ENCODE measurements at regions not wholly inside any gene's neighbourhood (a gene's known extent, or its start where the extent isn't known, plus 50 kb on each side); places are given as distances from the start of the nearest gene placed in this dataset.

DNA sequence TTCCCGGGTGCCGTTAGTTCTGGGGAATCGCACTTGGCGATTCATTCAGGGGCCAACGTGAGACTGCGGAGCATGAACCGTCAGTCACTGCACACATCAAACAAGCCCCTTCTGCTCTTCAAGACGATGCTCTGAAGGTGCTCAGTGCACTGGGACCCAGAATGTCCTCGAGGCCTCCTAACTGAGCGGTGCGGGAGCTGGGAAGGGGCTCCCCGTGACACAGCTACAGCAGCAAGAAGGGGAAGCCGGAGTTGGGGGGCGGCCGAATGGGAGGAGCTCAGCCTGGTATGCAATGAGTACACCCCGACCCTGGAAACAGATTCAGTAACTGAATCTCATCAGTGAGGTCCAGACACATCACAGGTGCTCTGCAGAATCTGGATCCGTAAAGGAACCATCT, 150.8 kb downstream of the SHANK2 start:
- no peak for DNase-seq (ENCODE audit: extremely low spot score, unreplicated experiment)
- Mint-ChIP-seq H3K27me3 (ENCODE audit: unreplicated experiment) (peaks cover 14% of the 10 kb centered on the region), H3K9me3 (ENCODE audit: unreplicated experiment) (no peaks in the 10 kb centered on the region), H3K4me1 (ENCODE audit: unreplicated experiment) (no peaks in the 10 kb centered on the region), H3K27ac (ENCODE audit: unreplicated experiment) (no peak overlapping the region), H3K36me3 (ENCODE audit: unreplicated experiment) (no peaks in the 10 kb centered on the region), H3K4me3 (ENCODE audit: unreplicated experiment) (no peak overlapping the region)
- TF ChIP-seq, protein P1, sequence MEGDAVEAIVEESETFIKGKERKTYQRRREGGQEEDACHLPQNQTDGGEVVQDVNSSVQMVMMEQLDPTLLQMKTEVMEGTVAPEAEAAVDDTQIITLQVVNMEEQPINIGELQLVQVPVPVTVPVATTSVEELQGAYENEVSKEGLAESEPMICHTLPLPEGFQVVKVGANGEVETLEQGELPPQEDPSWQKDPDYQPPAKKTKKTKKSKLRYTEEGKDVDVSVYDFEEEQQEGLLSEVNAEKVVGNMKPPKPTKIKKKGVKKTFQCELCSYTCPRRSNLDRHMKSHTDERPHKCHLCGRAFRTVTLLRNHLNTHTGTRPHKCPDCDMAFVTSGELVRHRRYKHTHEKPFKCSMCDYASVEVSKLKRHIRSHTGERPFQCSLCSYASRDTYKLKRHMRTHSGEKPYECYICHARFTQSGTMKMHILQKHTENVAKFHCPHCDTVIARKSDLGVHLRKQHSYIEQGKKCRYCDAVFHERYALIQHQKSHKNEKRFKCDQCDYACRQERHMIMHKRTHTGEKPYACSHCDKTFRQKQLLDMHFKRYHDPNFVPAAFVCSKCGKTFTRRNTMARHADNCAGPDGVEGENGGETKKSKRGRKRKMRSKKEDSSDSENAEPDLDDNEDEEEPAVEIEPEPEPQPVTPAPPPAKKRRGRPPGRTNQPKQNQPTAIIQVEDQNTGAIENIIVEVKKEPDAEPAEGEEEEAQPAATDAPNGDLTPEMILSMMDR (IDR thresholded peaks at IDR 0.05), result no peak

DNA sequence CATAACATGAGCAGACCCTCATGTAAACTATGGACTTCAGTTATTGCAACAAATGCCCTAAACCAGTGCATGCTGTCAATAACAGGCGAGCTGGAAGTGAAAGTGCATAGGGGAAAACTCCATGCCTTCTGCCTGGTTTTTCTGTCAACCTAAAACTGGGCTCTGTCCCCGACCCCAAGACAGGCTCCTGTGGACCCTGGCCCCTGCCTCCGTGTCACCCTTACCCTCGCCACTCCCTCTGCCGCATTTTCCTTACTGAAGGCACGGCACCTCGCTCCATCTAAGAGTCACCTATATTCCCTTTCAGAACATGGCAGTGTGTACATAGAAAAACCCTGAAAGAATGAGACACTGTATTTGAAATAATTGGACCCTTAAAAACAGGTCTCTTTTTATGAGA, 151.3 kb downstream of the SHANK2 start:
- no peaks in the 10 kb centered on the region for H3K36me3 Mint-ChIP-seq (ENCODE audit: unreplicated experiment)
- no peaks in the 10 kb centered on the region for H3K9me3 Mint-ChIP-seq (ENCODE audit: unreplicated experiment)
- no peak overlapping the region for H3K27ac Mint-ChIP-seq (ENCODE audit: unreplicated experiment)
- no peaks in the 10 kb centered on the region for H3K4me1 Mint-ChIP-seq (ENCODE audit: unreplicated experiment)
- DNase-seq (ENCODE audit: extremely low spot score, unreplicated experiment), result no peak
- TF ChIP-seq, protein P1 (IDR thresholded peaks at IDR 0.05), result no peak
- H3K4me3 Mint-ChIP-seq (ENCODE audit: unreplicated experiment), result no peak overlapping the region
- H3K27me3 Mint-ChIP-seq (ENCODE audit: unreplicated experiment), result peaks cover 12% of the 10 kb centered on the region

DNA sequence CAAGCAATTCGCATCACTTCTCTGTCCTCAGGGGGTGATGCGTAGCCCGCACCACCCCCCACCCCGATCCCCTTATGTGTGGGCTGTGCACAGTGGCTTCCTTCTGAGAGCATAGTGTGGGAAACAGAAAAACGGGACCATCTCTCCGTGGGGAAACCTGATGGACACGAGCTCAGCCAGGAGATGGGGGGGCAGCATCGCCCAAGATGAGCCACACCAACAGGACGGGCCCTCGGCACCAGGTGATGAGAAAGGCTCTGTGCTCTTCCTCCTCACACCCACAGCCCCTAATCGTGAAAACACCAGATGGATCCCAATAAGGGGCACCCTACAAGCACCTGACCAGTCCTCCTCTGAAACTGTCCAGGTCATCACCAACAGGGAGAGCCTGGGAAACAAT, 153.6 kb downstream of the SHANK2 start:
- Mint-ChIP-seq H3K27ac (ENCODE audit: unreplicated experiment) (no peak overlapping the region), H3K36me3 (ENCODE audit: unreplicated experiment) (no peaks in the 10 kb centered on the region), H3K4me3 (ENCODE audit: unreplicated experiment) (no peak overlapping the region), H3K9me3 (ENCODE audit: unreplicated experiment) (no peaks in the 10 kb centered on the region), H3K4me1 (ENCODE audit: unreplicated experiment) (no peaks in the 10 kb centered on the region), H3K27me3 (ENCODE audit: unreplicated experiment) (peaks cover 9% of the 10 kb centered on the region)
- DNase-seq (ENCODE audit: extremely low spot score, unreplicated experiment), result no peak
- TF ChIP-seq, protein P1 (IDR thresholded peaks at IDR 0.05), result no peak

DNA sequence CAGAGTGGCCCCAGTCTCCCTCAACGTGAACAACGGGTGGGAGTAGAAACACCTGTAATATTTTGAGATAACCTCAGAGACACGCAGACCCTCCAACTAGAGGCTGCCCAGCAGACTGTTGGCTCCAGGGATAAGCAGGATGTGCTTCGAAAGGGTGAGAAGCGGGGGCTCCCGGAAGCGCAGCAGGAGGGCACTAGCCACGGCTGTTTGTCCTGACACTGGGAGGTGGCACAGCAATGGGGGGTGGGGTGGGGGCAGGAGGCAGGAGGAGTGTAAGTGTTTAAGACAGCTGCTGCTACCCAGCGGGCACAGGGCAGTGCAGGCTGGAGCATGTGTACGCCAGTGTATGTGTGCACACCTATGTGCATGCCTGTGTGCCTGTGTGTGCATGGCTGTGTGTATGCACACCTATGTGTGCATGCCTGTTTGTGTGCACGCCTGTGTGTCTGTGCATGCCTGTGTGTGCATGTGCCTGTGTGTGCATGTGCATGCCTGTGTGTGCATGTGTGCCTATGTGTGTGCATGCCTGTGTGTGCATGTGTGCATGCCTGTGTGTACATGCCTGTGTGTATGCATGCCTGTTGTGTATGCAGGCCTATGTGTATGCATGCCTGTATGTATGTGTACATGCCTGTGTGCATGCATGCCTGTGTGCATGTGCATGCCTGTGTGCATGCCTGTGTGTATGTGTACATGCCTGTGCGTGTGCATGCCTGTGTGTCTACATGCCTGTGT, 154.7 kb downstream of the SHANK2 start:
- TF ChIP-seq, protein P1 (IDR thresholded peaks at IDR 0.05), result no peak
- no peaks in the 10 kb centered on the region for H3K9me3 Mint-ChIP-seq (ENCODE audit: unreplicated experiment)
- H3K4me1 Mint-ChIP-seq (ENCODE audit: unreplicated experiment), result no peaks in the 10 kb centered on the region
- H3K4me3 Mint-ChIP-seq (ENCODE audit: unreplicated experiment), result no peak overlapping the region
- peaks cover 9% of the 10 kb centered on the region for H3K27me3 Mint-ChIP-seq (ENCODE audit: unreplicated experiment)
- DNase-seq (ENCODE audit: extremely low spot score, unreplicated experiment), result no peak
- H3K36me3 Mint-ChIP-seq (ENCODE audit: unreplicated experiment), result no peaks in the 10 kb centered on the region
- H3K27ac Mint-ChIP-seq (ENCODE audit: unreplicated experiment), result no peak overlapping the region

DNA sequence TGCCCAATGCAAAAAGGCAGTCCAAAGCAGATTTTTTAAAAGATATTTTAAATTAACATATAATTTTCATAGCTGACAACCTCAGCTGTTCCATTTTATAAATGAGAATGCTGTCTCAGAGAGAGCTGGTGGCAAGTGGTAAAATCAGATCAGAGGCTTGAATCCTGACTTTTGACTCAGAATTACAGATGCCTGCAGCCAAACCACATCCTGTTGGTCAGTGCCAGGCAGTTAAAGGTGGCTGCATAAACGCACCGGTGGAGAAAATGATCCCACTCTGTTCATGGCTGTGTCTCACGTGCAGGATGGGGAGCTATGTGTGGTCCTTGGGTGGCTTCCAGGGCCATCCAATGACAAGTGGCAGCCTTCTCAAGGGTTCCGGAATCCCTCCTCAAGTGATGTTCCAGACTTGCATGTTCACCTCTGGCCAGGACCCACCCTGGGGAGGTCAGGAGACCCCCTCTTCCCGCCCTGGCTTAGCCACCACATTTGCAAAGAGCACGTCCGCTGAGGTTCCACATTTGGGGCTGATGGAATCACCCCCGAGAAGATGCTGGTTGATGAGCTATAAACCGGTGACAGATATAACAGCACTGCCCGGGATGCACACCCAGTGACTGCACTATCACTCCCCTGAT, 155.5 kb downstream of the SHANK2 start:
- no peak for DNase-seq (ENCODE audit: extremely low spot score, unreplicated experiment)
- Mint-ChIP-seq H3K36me3 (ENCODE audit: unreplicated experiment) (no peaks in the 10 kb centered on the region), H3K4me3 (ENCODE audit: unreplicated experiment) (no peak overlapping the region), H3K27me3 (ENCODE audit: unreplicated experiment) (peaks cover 9% of the 10 kb centered on the region), H3K27ac (ENCODE audit: unreplicated experiment) (no peak overlapping the region), H3K4me1 (ENCODE audit: unreplicated experiment) (no peaks in the 10 kb centered on the region), H3K9me3 (ENCODE audit: unreplicated experiment) (no peaks in the 10 kb centered on the region)
- TF ChIP-seq, protein P1 (IDR thresholded peaks at IDR 0.05), result no peak

All from osteocyte (in vitro differentiated cells).